GM18502 (cell line): ENCODE measurements at regions not wholly inside any gene's neighbourhood (a gene's known extent, or its start where the extent isn't known, plus 50 kb on each side); places are given as distances from the start of the nearest gene placed in this dataset.
"Not testable (repeated sequence)": the region's sequence is repeated elsewhere in the genome, so short reads cannot be mapped to it uniquely, and the experiment has no call there.

Source experiments
- ATAC-seq: cut with Tn5 transposase; IDR thresholded peaks from one replicate; pipeline ENCODE4 v1.9.1; 2021; ENCODE audit warnings: mild to moderate bottlenecking; ENCODE audit not compliant: unreplicated experiment, poor library complexity

DNA sequence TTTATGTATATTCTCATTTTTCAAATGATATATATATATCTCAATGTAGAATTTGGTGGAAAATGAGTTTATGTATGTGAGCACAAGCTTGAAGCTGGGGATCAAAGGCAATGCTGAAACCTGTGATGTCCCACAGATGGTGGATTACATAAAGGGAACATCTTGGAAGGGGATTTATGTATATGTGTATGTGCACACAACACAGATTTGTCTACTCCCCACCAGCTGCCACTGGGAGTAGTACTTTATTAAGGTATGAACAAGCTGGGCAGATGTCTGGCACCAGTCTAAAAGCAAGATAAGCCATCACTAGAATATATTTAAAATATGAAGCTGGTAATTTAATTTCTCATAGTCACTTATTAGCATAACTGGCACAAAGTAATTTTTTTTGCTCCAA, 895.6 kb downstream of the SLC6A15 start:
- no peak for ATAC-seq

DNA sequence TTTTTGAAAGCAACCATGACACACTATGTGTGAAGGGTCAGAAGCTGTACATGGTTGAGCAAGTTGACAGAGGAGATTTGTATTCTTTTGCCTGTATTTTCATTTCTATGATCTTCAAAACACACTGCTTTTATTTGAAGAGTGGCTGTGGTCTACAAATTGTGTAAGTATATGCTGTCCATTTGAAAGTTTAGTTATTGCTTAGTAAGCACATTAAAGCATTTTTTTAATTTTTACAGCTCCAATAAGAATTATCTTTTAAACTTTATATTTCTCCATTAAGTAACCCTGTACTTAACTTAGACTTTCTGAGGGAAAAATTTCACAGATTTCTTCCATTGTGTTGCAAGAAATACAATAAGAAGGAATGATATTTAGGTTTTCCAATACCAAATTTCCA, 915.2 kb downstream of the SLC6A15 start:
- ATAC-seq, result no peak

DNA sequence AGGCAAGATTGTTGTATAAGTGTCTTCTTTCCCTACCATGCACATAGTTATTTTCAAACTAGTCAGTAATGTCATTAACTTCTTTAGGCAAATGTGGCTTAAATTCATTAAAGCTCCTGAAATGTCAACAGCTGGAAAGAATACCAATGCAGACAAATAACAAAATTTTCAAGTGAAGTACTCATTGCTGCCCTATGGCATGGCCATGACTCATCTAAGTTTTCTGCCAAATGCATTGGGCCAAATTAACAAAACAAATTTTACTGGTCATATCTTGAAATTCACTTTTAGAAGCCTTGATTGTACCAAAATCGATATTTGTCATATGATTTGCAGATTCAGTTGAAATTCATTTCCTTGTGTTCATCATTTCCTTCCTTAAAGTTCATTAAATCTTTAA, 915.9 kb downstream of the SLC6A15 start:
- no peak for ATAC-seq

DNA sequence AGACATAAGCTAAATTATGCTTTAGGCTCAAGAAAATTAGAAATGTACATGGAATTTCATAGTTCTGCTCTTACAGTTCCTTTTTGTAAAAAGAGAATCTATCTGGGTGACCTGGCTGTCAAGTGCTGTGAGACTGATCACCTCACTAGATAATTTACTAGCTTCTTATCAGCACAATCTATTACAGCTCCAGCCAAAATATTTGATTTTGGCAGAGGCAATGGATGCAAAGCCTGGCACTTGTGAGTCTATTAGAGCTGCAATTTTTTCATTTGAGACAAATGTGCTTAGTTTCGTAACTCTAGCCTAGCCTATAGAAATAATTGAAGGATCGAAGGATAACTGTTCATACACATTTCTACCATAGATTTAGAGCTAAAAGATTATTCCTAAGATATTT, 927.5 kb downstream of the SLC6A15 start:
- ATAC-seq, result no peak

DNA sequence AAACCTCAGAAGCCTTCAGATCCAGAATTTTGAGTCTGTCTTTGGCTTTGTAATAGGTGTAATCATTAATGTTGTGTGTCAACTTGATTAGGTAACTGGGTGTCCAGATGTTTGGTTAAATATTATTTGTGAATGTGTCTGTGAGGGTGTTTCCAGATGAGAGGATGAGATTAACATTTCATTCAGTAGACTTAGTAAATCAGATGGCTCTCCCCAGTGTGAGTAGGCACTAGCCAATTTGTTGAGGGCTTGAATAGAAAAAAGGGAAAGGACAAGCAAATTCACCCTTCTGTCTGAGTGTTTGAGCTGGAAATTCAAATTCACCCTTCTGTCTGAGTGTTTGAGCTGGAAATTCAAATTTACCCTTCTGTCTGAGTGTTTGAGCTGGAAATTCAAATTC, 932.2 kb downstream of the SLC6A15 start:
- ATAC-seq, result no peak

DNA sequence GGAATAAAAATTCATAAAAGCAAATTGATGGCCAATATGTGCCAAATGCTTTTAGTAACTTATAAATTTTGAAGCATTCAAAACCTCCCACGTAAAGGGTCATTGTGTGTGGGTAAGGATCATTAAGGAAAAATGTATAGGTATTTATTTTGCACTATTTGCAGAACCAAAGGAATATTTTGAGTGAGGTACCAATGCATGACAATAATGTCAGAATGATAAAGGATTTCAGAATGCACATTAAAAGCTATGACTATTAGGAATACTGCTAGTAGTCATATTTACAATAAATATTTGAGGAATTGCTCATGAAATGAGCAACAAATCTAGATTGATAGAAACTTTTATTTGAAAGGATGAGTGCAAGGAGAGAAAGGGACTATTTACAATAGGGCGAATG, 932.8 kb downstream of the SLC6A15 start:
- no peak for ATAC-seq

DNA sequence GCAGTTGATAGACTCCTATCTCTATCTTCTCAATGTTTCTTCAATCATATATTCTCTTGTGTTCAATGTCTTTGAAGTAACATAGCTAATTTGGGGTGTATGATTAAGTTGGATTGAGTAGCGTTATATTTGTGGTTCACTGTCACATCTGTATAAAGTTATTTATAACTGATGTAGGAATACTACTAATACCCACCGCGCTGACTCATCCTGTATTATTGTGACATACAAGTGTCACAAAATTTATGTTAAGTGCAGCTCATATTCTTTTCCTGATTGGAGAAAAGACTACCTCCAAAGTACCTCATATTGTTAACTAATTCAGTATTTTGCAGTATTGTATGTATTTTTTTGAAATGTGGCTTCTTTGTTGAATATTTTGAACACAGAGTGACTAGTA, 940.8 kb downstream of the SLC6A15 start:
- ATAC-seq, result no peak

DNA sequence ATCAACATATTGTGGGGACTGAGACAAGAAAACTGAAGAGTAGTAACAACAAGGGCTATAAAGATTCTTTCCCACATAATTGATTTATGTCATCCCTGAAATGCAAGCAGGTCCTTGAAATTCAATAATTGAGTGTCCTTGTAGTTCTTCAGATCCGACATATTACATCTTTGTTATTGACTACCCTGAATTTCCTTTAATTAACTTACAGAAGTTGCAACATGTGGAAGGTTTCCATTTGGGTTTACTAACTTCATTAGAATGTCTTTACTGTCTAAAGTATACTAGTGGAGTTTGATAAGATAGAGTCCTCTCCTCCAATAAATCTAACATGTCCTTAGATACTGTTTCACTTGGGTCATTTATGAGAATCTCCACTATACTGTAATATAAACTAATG, 951.8 kb downstream of the SLC6A15 start:
- no peak for ATAC-seq

DNA sequence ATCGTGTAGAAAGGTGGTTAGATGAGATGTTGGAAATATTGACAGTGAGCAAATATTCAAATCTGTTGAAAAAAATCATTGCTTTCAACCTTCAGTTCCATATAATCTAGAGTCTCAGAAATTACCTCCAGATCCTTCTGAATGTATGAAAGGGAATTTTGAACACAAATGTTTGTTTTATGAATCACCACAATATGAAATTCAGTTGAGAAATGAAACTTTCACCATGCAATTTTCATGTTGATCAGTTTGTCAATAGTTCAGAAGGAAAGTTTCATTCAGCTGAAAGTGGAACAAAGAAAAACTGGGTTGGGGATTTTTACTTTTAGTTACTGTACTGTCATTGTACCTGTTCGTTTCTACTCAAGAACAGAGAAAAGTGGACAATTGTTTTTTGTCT, 953.6 kb downstream of the SLC6A15 start:
- peak; percentile 61 for ATAC-seq

DNA sequence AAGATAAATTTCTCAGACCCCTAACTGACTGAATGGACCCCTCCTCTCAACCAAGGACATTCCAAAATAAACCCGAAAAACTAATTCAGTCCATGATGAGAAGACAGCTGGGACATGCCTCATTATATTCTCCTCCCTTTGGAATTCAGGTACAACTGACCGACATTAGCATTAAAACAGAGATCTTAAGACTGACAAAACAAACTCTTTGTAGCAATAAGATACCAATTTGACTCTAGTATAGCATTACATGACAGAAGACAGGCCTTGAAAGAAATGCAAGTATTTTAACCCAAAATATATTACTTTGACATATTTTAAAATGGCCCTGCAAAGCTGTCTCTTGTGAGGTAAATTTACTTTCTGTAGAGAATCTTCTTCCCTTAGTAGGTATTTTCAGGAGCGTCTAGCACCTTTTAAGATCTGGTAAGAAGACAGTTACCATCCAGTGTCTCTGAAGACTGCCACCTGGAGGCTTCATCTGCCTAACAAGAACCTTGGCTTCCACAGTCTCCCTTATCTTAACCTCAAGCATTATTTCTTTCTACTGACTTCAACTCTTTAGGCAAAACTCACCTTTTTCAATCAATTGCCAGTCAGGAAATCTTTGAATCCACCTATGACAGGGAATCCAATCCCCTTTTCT, 957.5 kb downstream of the SLC6A15 start:
- ATAC-seq, result no peak

DNA sequence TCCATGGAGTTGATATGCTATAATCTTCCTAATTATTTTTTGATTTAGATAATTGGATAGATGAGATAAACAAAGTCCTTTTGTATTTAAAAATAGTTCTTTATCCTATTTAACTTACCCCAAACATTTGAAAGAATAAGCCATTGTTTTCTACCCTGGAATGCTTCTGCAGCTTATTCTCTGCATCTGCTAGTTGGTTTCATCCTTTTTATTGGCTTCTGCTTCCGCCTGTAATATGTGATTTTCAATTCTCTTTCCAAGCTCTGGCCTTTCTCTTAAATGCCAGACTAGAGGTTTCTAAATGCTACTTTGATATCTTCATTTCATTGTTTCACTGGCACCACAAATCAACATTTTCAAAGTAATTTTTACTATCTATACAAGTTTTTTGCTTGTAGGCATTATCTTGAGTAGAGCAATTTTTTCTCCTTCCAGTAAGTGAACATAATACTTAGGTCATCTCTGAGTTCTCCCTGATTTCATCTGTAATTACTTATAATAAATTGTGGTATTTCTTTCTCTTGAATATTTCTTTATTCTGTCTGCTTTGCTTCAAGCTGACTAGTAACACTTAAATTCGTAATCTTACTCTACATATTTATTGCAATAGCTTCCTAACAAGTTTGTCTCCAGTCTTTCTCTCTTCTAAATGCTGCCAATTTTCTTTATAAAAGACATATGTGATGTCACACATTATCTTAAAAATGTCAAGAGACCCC, 958.4 kb downstream of the SLC6A15 start:
- ATAC-seq, result no peak

DNA sequence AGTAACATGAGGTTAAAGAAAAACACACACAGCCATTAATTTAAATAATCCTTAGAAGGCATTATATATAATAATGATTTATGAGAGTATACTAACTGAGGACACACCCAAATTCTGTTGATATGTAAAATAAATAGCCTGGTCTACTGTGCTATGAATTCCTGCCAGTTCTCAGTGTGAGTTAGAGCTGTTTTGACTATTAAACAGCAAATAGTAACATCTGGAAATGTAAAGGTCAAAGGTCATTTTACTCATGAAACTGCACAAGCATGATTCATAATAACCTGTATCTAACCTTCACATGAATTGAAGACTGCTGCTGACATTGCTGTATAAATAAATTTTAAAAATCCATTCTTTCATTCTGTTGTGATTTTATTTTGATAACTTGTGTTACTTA, 966.7 kb downstream of the SLC6A15 start:
- ATAC-seq, result no peak

DNA sequence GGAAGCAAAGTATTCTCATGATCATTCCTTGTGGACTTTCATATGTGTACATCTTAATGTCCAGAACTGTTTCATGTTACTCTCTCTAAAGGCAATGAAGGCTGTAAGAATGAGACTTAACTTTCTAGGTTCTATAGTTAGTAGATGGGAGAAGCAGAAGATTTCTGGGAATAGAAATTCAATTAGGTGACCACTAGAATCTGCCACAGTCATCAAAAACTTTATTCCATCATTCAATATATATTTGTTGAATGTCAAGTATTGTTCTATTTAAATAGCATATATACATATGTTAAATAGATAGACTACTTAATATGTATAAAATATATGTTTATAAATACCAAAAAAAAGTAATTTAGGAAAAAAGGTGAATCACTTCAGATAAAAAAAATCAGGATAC, 972.9 kb downstream of the SLC6A15 start:
- ATAC-seq, result no peak

DNA sequence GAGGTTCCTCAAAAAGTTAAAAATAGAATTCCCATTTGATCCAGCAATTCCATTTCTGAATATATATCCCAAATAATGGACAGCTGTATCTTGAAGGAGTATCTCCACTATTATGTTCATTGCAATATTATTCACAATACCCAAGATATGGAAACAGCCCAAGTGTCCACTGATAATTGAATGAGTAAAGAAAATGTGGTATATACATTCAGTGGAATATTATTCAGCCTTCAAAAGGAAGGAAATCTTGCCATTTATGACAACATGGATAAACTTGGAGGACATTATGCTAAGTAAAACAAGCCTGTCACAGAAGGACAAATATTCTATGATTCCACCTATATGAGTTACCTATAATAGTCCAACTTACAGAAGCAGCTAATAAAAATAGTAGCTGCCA, 979.0 kb downstream of the SLC6A15 start:
- ATAC-seq, result no peak

DNA sequence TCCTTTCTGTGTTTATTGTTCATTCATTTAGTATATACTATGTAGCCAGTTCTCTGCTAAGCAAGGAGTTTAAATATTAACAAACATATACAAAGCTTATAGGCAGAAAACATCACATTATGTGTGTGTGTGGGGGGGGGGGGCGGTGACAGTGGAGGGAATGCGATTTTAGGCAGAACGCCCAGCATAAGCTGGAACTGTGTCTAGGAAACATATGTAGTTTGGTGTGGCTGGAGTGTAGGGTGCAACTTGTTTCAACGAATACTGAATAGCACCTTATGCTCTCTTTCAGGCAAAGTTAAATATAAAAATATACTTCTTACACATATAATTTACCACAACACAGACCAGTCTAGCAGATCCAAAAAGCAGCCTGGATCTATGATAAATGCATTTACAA, 980.6 kb downstream of the SLC6A15 start:
- no peak for ATAC-seq

DNA sequence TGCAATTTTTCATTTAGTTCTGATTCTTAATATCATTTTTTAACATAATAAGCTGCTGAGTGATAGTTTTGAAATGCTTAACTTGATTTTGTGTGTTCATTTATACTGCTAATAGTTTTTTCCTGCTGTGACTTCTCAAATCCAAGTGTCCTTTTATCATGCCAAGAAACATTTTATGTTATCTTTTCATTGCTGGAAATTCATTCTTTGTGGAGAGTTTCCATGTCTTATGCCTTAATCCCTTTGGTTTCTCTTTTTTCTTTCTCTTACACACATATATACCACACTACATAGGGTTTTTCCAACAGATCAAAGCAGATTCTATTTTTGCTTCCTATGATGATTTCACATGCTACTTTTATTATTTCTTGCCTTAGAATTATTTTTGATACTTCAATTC, 981.1 kb downstream of the SLC6A15 start:
- no peak for ATAC-seq

DNA sequence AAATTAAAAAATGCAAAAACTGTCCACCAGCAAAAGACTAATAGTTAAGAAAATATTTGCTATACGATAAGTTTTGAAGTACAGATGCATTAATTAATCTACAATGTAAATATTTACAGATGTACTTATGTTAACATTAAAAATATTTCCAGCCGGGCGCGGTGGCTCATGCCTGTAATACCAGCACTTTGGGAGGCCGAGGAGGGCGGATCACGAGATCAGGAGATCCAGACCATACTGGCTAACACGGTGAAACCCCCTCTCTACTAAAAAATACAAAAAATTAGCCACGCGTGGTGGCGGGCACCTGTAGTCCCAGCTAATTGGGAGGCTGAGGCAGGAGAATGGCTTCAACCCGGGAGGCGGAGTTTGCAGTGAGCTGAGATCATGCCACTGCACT, 982.8 kb downstream of the SLC6A15 start:
- not testable (repeated sequence) for ATAC-seq

DNA sequence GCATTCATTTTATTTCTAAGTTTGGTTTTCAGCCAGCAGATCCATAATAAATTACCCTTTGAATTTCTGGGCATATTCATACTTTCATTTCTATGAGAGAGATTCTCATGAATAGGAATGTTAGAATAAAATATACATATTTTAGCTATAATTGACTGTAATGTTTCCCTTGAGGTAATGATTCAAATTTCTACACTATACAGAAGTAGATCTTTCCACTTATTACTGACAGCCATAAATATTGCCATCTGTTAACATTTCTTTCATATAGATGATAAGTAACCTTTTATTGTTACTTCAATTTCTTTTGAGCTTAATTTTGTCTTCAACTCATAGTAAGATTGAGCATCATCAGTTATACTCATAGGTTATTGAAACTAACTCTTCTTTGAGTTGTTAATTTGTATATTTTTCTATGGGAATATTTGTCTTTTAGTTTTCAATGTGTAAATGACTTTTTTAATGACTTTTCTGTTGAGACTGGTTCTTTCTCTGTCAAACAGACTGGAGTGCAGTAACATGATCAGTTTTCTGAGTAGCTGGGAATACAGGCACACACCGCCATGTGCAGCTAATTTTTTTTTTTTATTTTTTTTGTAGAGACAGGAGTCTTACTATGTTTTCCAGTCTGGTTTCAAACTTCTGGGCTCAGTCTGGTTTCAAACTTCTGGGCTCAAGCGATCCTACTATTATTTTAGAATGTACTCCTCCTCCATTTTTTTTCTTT, 991.6 kb downstream of the SLC6A15 start:
- no peak for ATAC-seq

DNA sequence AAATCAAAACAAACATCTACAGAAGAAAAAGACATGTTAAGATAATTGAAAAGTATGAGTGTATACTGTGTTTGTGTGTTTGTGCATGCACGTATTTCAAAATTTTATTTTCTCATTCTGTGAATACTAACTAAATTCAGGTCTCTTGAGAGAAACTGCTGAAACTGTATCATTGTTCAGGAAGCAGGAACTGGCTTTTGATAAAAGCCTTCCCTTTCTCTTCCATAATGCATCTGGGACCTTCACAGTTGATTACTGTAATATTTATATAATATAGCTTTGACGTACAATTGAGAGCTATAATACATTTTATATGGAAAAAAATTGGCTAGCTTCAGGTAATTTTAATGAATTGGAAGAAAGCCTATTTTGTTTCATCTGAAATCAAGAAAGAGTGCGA, 993.5 kb downstream of the SLC6A15 start:
- ATAC-seq, result no peak

DNA sequence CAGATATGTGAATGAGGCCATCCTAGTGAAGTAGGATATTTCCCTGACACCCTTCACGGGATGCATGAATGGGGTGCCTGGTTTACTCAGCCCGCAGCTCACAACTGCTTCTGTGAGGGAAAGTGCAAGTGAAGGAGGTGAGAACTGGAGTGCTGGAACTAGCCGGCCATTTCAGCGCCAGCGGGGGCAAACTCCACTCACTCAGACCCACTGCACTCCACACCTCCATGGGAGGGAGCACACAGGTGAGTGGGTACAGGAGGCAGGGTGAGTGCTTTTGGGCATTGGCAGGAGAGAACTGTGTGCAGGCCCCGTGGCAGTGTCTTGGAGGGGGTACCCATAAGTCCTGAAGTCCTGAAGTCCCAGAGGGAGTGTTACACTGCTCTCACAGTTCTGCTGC, 1008.4 kb downstream of the SLC6A15 start:
- ATAC-seq, result no peak

DNA sequence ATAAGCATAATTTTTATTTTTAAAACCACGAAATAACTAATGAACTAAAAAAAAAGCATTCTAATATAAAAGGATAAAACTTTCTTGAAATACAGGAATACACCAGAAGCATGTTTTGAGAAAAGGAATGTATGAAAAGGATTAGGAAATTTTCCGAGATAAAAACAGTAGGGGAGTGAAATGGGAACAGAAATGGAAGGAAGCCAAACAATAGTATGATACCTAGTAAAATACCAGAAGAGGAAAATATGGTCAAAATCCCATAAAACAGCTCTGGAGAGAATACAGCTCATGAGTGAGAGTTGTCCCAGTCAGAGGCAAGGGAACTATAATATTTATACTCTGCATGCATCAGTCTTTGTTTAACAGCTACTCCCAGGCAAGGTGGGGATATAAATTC, 1016.2 kb downstream of the SLC6A15 start:
- no peak for ATAC-seq

DNA sequence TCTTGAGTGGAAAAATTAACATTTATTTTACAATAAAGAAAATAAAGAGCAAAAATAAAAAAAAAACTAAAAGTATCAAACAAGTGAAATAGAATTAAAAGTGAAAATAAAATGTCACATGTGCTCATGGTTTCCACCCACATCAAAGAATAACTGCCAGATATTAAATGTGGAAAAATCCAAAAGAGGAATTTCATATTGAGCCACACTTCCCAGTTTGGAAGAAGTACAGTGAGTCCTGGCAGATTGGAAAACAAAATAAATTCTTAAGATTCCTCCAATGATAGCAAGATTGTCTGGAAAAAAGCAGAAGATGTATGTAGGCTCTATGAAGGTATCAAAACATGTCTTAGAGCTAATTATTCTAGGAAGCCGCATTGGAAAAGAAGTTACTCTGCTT, 1019.5 kb downstream of the SLC6A15 start:
- no peak for ATAC-seq
